HEK293 (cell line): ENCODE measurements at regions not wholly inside any gene's neighbourhood (a gene's known extent, or its start where the extent isn't known, plus 50 kb on each side); places are given as distances from the start of the nearest gene placed in this dataset.

ENCODE experiments used
- CTCF ChIA-PET: fragments of 350-600 bp; formaldehyde crosslinking; extraction: SDS; loops from one replicate; lab custom pipeline; 2021; ENCODE audit warnings: antibody characterized with exemption; lab: Yijun Ruan, JAX
- POLR2A ChIA-PET: fragments of 300-600 bp; formaldehyde crosslinking; extraction: SDS; loops from one replicate; lab custom pipeline; 2020; ENCODE audit warnings: antibody characterized with exemption, inconsistent platforms; lab: Yijun Ruan, JAX
- H3K27ac ChIP-seq: fragments of 200-500 bp; sonication (Bioruptor generic); 2 replicates; pipeline ENCODE4 v1.5.1; 2014; ENCODE audit warnings: low read depth, low read length, control low read depth, inconsistent platforms; ENCODE audit errors: extremely low read depth
- H3K36me3 ChIP-seq, 2 experiments: fragments of 200-500 bp in 1 of 2; sonication (Bioruptor generic) in 1 of 2; 1 replicate in 1 of 2; 2 replicates in 1 of 2; pipeline ENCODE4 v1.5.1; 2014 to 2017; ENCODE audit warnings: inconsistent platforms in 2 of 2, low read length in 2 of 2; ENCODE audit not compliant: control insufficient read depth in 2 of 2, insufficient read depth in 1 of 2
- H3K4me1 ChIP-seq: fragments of 200-500 bp; sonication (Bioruptor generic); 2 replicates; pipeline ENCODE4 v1.5.1; 2014; ENCODE audit warnings: mild to moderate bottlenecking, low read length, inconsistent platforms; ENCODE audit not compliant: control insufficient read depth, insufficient read depth
- H3K4me3 ChIP-seq: 2 replicates; pipeline ENCODE4 v1.5.1; 2011; ENCODE audit warnings: low read depth, mild to moderate bottlenecking, control low read depth, low read length, moderate library complexity
- H3K9me3 ChIP-seq: fragments of 200-500 bp; sonication (Bioruptor generic); 2 replicates; pipeline ENCODE4 v1.5.1; 2014; ENCODE audit warnings: low read depth, low read length, inconsistent platforms; ENCODE audit not compliant: control insufficient read depth, insufficient read depth
- GLIS2 ChIP-seq: fragments of 450-650 bp; formaldehyde crosslinking; IDR thresholded peaks from 2 replicates; pipeline ENCODE4 v1.5.1; 2016; ENCODE audit warnings: missing biosample characterization, missing genetic modification characterization
- PRDM1 ChIP-seq: fragments of 450-650 bp; formaldehyde crosslinking; IDR thresholded peaks from 2 replicates; pipeline ENCODE4; 2016; ENCODE audit warnings: missing biosample characterization, missing genetic modification characterization
- SCRT1 ChIP-seq: fragments of 450-650 bp; formaldehyde crosslinking; IDR thresholded peaks from 2 replicates; pipeline ENCODE4 v1.5.1; 2016; ENCODE audit warnings: missing biosample characterization, missing genetic modification characterization, borderline replicate concordance
- YY1 ChIP-seq: fragments of 450-650 bp; formaldehyde crosslinking; IDR thresholded peaks from 2 replicates; pipeline ENCODE4 v1.5.1; 2018; ENCODE audit warnings: missing biosample characterization, missing genetic modification characterization
- ZIC2 ChIP-seq: fragments of 450-650 bp; formaldehyde crosslinking; IDR thresholded peaks from 2 replicates; pipeline ENCODE4 v1.5.1; 2016; ENCODE audit warnings: missing biosample characterization, missing genetic modification characterization
- ZNF23 ChIP-seq: fragments of 450-650 bp; formaldehyde crosslinking; IDR thresholded peaks from 2 replicates; pipeline ENCODE4 v1.5.1; 2016; ENCODE audit warnings: missing biosample characterization, missing genetic modification characterization, borderline replicate concordance
- ZNF433 ChIP-seq: fragments of 450-650 bp; formaldehyde crosslinking; IDR thresholded peaks from 2 replicates; pipeline ENCODE4 v1.5.1; 2016; ENCODE audit warnings: missing biosample characterization, missing genetic modification characterization, low read depth
- ZNF529 ChIP-seq: fragments of 450-650 bp; formaldehyde crosslinking; IDR thresholded peaks from 2 replicates; pipeline ENCODE4 v1.5.1; 2017; ENCODE audit warnings: missing genetic modification characterization, missing biosample characterization; ENCODE audit not compliant: insufficient replicate concordance
- ZNF610 ChIP-seq: fragments of 450-650 bp; formaldehyde crosslinking; IDR thresholded peaks from 2 replicates; pipeline ENCODE4 v1.5.1; 2016; ENCODE audit warnings: missing biosample characterization, missing genetic modification characterization, borderline replicate concordance
- ZNF658 ChIP-seq: fragments of 450-650 bp; formaldehyde crosslinking; IDR thresholded peaks from 2 replicates; pipeline ENCODE4; 2016; ENCODE audit warnings: missing biosample characterization, missing genetic modification characterization
- ZNF677 ChIP-seq: fragments of 450-650 bp; IDR thresholded peaks from 2 replicates; pipeline ENCODE4 v1.5.0; 2018; ENCODE audit warnings: missing biosample characterization, mild to moderate bottlenecking, missing genetic modification characterization, moderate library complexity
- ZNF777 ChIP-seq: fragments of 450-650 bp; formaldehyde crosslinking; IDR thresholded peaks from 2 replicates; pipeline ENCODE4 v1.5.1; 2017; ENCODE audit warnings: missing biosample characterization, missing genetic modification characterization, borderline replicate concordance
- ZNF792 ChIP-seq: fragments of 450-650 bp; formaldehyde crosslinking; IDR thresholded peaks from 2 replicates; pipeline ENCODE4 v1.5.1; 2016; ENCODE audit warnings: missing biosample characterization, missing genetic modification characterization
- ZNF830 ChIP-seq: fragments of 450-650 bp; IDR thresholded peaks from 2 replicates; pipeline ENCODE4 v1.5.0; 2018; ENCODE audit warnings: missing biosample characterization, missing genetic modification characterization, low read depth, mild to moderate bottlenecking, moderate library complexity
- ZNF837 ChIP-seq: fragments of 450-650 bp; formaldehyde crosslinking; IDR thresholded peaks from 2 replicates; pipeline ENCODE4 v1.5.1; 2016; ENCODE audit warnings: missing biosample characterization, missing genetic modification characterization
- TF ChIP-seq, protein P1 (sequence below): IDR thresholded peaks from 2 replicates; pipeline ENCODE4 v1.6.1; 2011; ENCODE audit warnings: mild to moderate bottlenecking, low read depth, low read length, borderline replicate concordance
- TF ChIP-seq, protein P2 (sequence below): fragments of 450-650 bp; formaldehyde crosslinking; IDR thresholded peaks from 2 replicates; pipeline ENCODE4 v1.5.1; 2016; ENCODE audit warnings: missing biosample characterization, missing genetic modification characterization
- TF ChIP-seq, protein P3 (sequence below): fragments of 450-650 bp; formaldehyde crosslinking; IDR thresholded peaks from 2 replicates; pipeline ENCODE4 v1.5.1; 2016; ENCODE audit warnings: missing biosample characterization, missing genetic modification characterization
- TF ChIP-seq, protein P4 (sequence below): fragments of 450-650 bp; formaldehyde crosslinking; IDR thresholded peaks from 2 replicates; pipeline ENCODE4 v1.5.1; 2016; ENCODE audit warnings: missing biosample characterization, missing genetic modification characterization
- TF ChIP-seq, protein P5 (sequence below): fragments of 450-650 bp; formaldehyde crosslinking; IDR thresholded peaks from 2 replicates; pipeline ENCODE4 v1.5.1; 2016; ENCODE audit warnings: missing biosample characterization, missing genetic modification characterization

DNA sequence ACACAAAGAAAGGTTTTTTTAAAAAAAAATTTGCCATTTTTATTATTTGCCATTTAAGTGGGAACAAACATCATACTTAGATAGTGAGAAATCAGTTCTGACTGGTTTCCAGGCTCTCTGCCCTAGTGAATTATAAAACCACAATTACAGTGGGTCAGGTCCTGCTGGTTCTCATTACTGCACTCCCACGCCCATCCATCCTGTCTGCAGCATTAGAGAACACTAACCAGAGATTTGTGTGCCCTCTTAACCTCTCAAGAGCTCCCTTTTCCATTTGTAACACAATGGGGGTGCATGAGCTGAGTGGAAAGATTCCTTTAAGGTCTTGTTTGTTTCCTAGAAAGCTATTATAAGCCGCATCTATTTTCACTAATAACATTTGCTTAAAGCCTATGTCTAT, 489.3 kb downstream of the AMY1C start:
- ChIA-PET CTCF (no interaction called here), POLR2A (no interaction called here)
- H3K4me3 ChIP-seq, result no peak overlapping the region
- no peaks in the 10 kb centered on the region for H3K4me1 ChIP-seq
- H3K9me3 ChIP-seq, result no peaks in the 10 kb centered on the region
- H3K27ac ChIP-seq, result no peak overlapping the region
- TF ChIP-seq ZNF830 (tag by site-specific recombination) (no peak), ZNF837 (tag by site-specific recombination) (no peak), ZNF529 (tag by site-specific recombination) (no peak), ZNF792 (tag by site-specific recombination) (no peak), ZNF433 (tag by site-specific recombination) (no peak), ZIC2 (tag by site-specific recombination) (no peak), ZNF677 (tag by site-specific recombination) (no peak), ZNF777 (tag by site-specific recombination) (no peak), PRDM1 (tag by site-specific recombination) (no peak), ZNF23 (tag by site-specific recombination) (no peak), YY1 (tag by site-specific recombination) (no peak), ZNF610 (no peak), SCRT1 (tag by site-specific recombination) (no peak)
- TF ChIP-seq, protein P1, sequence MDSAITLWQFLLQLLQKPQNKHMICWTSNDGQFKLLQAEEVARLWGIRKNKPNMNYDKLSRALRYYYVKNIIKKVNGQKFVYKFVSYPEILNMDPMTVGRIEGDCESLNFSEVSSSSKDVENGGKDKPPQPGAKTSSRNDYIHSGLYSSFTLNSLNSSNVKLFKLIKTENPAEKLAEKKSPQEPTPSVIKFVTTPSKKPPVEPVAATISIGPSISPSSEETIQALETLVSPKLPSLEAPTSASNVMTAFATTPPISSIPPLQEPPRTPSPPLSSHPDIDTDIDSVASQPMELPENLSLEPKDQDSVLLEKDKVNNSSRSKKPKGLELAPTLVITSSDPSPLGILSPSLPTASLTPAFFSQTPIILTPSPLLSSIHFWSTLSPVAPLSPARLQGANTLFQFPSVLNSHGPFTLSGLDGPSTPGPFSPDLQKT, result no peak
- TF ChIP-seq, protein P2, sequence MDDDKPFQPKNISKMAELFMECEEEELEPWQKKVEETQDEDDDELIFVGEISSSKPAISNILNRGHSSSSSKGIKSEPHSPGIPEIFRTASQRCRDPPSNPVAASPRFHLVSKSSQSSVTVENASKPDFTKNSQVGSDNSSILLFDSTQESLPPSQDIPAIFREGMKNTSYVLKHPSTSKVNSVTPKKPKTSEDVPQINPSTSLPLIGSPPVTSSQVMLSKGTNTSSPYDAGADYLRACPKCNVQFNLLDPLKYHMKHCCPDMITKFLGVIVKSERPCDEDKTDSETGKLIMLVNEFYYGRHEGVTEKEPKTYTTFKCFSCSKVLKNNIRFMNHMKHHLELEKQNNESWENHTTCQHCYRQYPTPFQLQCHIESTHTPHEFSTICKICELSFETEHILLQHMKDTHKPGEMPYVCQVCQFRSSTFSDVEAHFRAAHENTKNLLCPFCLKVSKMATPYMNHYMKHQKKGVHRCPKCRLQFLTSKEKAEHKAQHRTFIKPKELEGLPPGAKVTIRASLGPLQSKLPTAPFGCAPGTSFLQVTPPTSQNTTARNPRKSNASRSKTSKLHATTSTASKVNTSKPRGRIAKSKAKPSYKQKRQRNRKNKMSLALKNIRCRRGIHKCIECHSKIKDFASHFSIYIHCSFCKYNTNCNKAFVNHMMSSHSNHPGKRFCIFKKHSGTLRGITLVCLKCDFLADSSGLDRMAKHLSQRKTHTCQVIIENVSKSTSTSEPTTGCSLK (tag by site-specific recombination), result no peak
- TF ChIP-seq, protein P3, sequence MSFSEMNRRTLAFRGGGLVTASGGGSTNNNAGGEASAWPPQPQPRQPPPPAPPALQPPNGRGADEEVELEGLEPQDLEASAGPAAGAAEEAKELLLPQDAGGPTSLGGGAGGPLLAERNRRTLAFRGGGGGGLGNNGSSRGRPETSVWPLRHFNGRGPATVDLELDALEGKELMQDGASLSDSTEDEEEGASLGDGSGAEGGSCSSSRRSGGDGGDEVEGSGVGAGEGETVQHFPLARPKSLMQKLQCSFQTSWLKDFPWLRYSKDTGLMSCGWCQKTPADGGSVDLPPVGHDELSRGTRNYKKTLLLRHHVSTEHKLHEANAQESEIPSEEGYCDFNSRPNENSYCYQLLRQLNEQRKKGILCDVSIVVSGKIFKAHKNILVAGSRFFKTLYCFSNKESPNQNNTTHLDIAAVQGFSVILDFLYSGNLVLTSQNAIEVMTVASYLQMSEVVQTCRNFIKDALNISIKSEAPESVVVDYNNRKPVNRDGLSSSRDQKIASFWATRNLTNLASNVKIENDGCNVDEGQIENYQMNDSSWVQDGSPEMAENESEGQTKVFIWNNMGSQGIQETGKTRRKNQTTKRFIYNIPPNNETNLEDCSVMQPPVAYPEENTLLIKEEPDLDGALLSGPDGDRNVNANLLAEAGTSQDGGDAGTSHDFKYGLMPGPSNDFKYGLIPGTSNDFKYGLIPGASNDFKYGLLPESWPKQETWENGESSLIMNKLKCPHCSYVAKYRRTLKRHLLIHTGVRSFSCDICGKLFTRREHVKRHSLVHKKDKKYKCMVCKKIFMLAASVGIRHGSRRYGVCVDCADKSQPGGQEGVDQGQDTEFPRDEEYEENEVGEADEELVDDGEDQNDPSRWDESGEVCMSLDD (tag by site-specific recombination), result no peak
- TF ChIP-seq, protein P4, sequence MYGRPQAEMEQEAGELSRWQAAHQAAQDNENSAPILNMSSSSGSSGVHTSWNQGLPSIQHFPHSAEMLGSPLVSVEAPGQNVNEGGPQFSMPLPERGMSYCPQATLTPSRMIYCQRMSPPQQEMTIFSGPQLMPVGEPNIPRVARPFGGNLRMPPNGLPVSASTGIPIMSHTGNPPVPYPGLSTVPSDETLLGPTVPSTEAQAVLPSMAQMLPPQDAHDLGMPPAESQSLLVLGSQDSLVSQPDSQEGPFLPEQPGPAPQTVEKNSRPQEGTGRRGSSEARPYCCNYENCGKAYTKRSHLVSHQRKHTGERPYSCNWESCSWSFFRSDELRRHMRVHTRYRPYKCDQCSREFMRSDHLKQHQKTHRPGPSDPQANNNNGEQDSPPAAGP, result no peak
- H3K36me3 ChIP-seq, result no peaks in the 10 kb centered on the region

DNA sequence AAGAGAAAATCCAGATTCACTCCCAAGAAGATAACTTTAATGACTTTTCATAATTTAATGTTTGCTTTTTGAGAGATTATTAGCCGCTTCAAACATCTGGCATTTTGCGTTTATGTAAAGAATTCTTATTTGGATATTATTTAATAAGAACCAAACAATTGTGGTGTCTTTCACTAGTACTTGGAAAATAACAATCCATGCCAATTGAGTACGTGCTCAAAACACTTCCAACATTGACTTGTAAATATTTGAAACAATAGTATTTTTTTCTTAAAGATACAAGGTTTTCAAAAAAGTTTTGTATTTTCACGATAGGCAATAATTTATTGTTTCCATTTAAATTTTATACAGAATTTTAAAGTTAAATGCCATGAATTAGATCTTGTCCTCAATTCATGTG, 498.7 kb downstream of the AMY1C start:
- ChIA-PET CTCF (no interaction called here), POLR2A (no interaction called here)
- Histone ChIP-seq H3K4me3 (no peak overlapping the region), H3K27ac (no peak overlapping the region), H3K4me1 (no peaks in the 10 kb centered on the region), H3K36me3 (no peaks in the 10 kb centered on the region), H3K9me3 (no peaks in the 10 kb centered on the region)
- TF ChIP-seq ZNF658 (tag by site-specific recombination) (no peak), GLIS2 (tag by site-specific recombination) (no peak), SCRT1 (tag by site-specific recombination) (no peak), ZNF677 (tag by site-specific recombination) (no peak)
- TF ChIP-seq, protein P5, sequence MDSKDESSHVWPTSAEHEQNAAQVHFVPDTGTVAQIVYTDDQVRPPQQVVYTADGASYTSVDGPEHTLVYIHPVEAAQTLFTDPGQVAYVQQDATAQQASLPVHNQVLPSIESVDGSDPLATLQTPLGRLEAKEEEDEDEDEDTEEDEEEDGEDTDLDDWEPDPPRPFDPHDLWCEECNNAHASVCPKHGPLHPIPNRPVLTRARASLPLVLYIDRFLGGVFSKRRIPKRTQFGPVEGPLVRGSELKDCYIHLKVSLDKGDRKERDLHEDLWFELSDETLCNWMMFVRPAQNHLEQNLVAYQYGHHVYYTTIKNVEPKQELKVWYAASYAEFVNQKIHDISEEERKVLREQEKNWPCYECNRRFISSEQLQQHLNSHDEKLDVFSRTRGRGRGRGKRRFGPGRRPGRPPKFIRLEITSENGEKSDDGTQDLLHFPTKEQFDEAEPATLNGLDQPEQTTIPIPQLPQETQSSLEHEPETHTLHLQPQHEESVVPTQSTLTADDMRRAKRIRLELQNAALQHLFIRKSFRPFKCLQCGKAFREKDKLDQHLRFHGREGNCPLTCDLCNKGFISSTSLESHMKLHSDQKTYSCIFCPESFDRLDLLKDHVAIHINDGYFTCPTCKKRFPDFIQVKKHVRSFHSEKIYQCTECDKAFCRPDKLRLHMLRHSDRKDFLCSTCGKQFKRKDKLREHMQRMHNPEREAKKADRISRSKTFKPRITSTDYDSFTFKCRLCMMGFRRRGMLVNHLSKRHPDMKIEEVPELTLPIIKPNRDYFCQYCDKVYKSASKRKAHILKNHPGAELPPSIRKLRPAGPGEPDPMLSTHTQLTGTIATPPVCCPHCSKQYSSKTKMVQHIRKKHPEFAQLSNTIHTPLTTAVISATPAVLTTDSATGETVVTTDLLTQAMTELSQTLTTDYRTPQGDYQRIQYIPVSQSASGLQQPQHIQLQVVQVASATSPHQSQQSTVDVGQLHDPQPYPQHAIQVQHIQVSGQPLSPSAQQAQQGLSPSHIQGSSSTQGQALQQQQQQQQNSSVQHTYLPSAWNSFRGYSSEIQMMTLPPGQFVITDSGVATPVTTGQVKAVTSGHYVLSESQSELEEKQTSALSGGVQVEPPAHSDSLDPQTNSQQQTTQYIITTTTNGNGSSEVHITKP (tag by site-specific recombination), result no peak
